ELF-1 (cell line): ENCODE measurements at regions not wholly inside any gene's neighbourhood (a gene's known extent, or its start where the extent isn't known, plus 50 kb on each side); places are given as distances from the start of the nearest gene placed in this dataset.

Experiments used
- DNase-seq: peaks from one replicate; pipeline ENCODE4 v3.0.0-alpha.2; 2016; ENCODE audit warnings: low read depth, low spot score

- no peak for DNase-seq
Measured at GRCh38 chr2:71938108-71938507, 209.6 kb downstream of the CYP26B1 start.

- no peak for DNase-seq
Measured at GRCh38 chr2:71937396-71937795, 210.3 kb downstream of the CYP26B1 start.

GRCh38 chr2:71936076-71937030 lies 211.3 kb downstream of the CYP26B1 start:
- DNase-seq, result no peak

GRCh38 chr2:71935262-71935848 lies 212.3 kb downstream of the CYP26B1 start:
- DNase-seq, result no peak

GRCh38 chr2:71934595-71935261 lies 212.9 kb downstream of the CYP26B1 start:
- DNase-seq, result no peak

- no peak for DNase-seq
Measured at GRCh38 chr2:71934320-71934593, 213.4 kb downstream of the CYP26B1 start.

- DNase-seq, result no peak
Measured at GRCh38 chr2:71933467-71934319, 214.0 kb downstream of the CYP26B1 start.

- DNase-seq, result no peak
Measured at GRCh38 chr2:71932780-71933466, 214.7 kb downstream of the CYP26B1 start.

- no peak for DNase-seq
Measured at GRCh38 chr2:71932037-71932779, 215.5 kb downstream of the CYP26B1 start.

GRCh38 chr2:71930049-71930681 lies 217.5 kb downstream of the CYP26B1 start:
- DNase-seq, result no peak

- DNase-seq, result no peak
Measured at GRCh38 chr2:71929482-71929772, 218.2 kb downstream of the CYP26B1 start.

- no peak for DNase-seq
Measured at GRCh38 chr2:71928734-71929481, 218.8 kb downstream of the CYP26B1 start.

- DNase-seq, result peak; percentile 0
Measured at GRCh38 chr2:71927757-71928715, 219.6 kb downstream of the CYP26B1 start.

- peak; percentile 1 for DNase-seq
Measured at GRCh38 chr2:71926876-71927756, 220.5 kb downstream of the CYP26B1 start.

- DNase-seq, result peak; percentile 0
Measured at GRCh38 chr2:71926089-71926447, 221.6 kb downstream of the CYP26B1 start.

GRCh38 chr2:71925268-71926088 lies 222.2 kb downstream of the CYP26B1 start:
- DNase-seq, result peak; percentile 84
